ENCODE measurements at regions not wholly inside any gene's neighbourhood (a gene's known extent, or its start where the extent isn't known, plus 50 kb on each side); places are given as distances from the start of the nearest gene placed in this dataset.

DNA sequence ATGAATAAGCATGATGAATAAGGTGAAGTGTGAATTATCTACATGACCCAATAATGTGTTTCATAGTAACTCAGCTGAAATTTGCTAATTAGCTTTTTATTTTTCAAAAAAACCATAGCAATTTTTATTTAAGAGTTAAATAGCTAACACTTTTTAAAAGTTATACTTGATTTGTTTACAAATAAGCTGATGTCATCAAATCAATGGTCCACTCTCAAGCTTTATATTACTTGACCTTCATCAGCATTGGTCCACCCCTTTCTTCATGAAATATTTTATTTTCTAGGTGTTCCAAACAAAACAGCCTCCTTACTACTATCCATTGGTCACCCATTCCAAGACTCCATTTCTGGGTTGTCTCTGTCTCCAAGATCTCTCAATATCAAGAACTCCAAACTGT lies 649.0 kb upstream of the TENM3 start:
- H3K27ac ChIP-seq: no peak overlapping the region
- TF ChIP-seq, protein P1, sequence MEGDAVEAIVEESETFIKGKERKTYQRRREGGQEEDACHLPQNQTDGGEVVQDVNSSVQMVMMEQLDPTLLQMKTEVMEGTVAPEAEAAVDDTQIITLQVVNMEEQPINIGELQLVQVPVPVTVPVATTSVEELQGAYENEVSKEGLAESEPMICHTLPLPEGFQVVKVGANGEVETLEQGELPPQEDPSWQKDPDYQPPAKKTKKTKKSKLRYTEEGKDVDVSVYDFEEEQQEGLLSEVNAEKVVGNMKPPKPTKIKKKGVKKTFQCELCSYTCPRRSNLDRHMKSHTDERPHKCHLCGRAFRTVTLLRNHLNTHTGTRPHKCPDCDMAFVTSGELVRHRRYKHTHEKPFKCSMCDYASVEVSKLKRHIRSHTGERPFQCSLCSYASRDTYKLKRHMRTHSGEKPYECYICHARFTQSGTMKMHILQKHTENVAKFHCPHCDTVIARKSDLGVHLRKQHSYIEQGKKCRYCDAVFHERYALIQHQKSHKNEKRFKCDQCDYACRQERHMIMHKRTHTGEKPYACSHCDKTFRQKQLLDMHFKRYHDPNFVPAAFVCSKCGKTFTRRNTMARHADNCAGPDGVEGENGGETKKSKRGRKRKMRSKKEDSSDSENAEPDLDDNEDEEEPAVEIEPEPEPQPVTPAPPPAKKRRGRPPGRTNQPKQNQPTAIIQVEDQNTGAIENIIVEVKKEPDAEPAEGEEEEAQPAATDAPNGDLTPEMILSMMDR (conservative IDR thresholded peaks at IDR 0.05): no peak
- TF ChIP-seq ZFX (IDR thresholded peaks at IDR 0.05): no peak

DNA sequence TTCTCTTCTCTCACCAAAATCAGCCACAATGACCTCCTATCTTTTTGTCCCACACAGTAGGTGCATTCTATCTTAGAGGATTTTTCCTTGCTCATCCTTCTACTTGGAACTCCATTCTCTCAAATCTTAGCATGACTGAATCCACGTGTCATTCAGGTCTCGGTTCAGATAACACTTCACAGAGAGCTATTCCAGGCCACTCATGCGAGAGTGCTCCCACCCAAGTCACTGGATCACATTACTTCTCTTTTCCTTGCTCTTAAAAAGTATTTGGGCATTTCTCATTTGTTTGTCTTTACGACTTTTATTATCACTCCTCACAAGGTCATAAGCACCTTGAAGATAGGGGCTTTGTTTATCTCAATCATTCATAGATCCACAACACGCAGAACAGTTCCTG lies 647.5 kb upstream of the TENM3 start:
- no peak overlapping the region for H3K27ac ChIP-seq
- TF ChIP-seq, protein P1 (conservative IDR thresholded peaks at IDR 0.05): no peak
- no peak for TF ChIP-seq ZFX (IDR thresholded peaks at IDR 0.05)

DNA sequence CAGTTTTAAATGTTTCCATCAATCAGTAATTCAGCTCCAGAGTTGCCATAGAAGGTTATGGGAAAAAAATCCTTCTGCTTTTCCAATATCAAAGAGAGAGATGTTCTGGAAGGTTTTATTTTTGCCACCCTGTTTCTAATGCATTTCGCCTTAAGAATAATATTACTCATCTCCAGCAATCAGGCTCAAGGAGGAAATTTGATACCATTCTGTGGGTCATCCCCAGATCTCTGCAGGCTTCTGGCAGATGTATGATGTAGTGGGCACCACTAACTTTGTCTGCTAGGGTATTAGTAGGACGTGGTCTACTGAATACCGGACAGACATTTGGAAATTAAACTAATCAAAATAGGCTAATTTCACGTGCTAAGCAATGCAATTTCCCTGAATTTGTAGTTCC lies 645.4 kb upstream of the TENM3 start:
- no peak overlapping the region for H3K27ac ChIP-seq
- TF ChIP-seq, protein P1 (conservative IDR thresholded peaks at IDR 0.05): no peak
- no peak for TF ChIP-seq ZFX (IDR thresholded peaks at IDR 0.05)

DNA sequence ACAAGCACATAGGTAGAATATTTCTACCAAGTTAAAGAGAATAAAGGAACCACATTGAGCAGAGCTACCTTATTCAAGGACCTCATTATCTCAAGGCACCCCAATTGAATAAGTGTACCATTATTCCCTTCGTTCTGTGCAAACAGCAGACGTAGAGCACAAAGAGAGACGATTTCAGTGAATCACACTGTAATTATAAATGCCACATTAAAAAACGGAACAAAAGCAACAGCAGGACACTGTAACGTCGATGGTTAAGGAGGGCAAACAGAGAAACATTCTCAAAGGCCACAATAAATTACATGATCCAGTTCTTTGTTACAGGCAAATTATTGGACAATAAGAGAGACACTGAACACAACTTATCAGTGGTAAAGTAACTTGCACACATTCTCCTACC lies 644.1 kb upstream of the TENM3 start:
- TF ChIP-seq, protein P1 (conservative IDR thresholded peaks at IDR 0.05): no peak
- no peak for TF ChIP-seq ZFX (IDR thresholded peaks at IDR 0.05)
- H3K27ac ChIP-seq: no peak overlapping the region

DNA sequence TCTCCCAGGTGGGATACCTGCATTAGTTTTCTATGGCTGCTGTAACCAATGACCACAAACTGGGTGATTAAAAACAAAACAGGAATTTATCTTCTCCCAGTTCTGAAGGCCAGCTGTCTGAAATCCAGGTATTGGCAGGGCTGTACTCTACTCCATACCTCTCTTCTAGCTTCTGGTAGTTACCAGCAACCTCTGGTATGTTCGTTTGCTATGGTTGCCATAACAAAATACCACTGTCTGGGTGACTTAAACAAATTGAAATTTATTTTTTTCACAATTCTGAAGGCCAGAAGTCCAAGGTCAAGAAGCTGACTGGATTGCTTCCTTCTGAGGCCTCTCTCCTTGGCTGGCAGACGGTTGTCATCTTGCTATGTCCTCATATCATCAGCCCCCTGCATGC lies 642.1 kb upstream of the TENM3 start:
- H3K27ac ChIP-seq: no peak overlapping the region
- TF ChIP-seq, protein P1 (conservative IDR thresholded peaks at IDR 0.05): no peak
- no peak for TF ChIP-seq ZFX (IDR thresholded peaks at IDR 0.05)

DNA sequence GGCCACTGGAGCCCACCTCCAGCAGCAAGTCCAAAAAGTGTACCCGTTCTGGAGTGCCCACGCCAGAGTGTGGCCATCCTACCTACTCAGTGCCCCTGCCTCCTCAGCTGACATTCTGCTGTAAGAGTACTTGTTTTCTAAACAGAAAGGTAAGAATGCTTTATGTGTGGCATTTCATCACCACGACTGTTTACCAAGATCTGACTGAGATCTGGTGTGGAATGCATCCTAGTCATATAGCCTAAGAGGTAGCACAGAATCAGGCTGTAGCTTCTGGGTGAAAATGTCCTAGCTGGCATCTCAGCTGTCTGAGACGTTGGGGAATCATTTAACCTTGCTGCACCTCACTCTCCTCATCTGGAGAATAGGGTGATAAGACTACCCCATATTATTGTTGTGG lies 638.7 kb upstream of the TENM3 start:
- H3K27ac ChIP-seq: no peak overlapping the region
- no peak for TF ChIP-seq ZFX (IDR thresholded peaks at IDR 0.05)
- TF ChIP-seq, protein P1 (conservative IDR thresholded peaks at IDR 0.05): no peak

DNA sequence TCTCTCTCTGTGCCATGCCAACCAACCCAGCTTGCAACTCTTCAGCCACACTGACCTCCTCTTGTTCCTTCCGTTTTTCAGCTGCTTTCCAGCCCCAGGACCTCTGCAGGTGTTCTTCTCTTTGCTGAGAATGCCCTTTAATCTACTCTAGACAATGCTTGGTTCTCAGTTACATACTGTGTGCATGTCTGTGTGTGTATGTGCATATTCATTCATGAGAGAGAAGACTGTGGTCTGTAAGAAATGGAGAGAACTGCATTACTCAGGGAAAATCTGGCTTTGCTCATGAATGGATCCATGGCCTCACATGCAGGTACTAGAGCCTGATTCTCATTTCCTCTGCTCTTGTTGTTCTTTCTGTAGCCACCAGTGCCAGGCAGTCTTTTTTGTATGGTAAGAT lies 636.9 kb upstream of the TENM3 start:
- no peak for TF ChIP-seq ZFX (IDR thresholded peaks at IDR 0.05)
- TF ChIP-seq, protein P1 (conservative IDR thresholded peaks at IDR 0.05): no peak
- no peak overlapping the region for H3K27ac ChIP-seq

All from C4-2B (cell line).